Upper lobe of right lung (tissue), 1 donor: ENCODE measurements at regions not wholly inside any gene's neighbourhood (a gene's known extent, or its start where the extent isn't known, plus 50 kb on each side); places are given as distances from the start of the nearest gene placed in this dataset.

Experiments used
- ATAC-seq: fragments of 200-7000 bp; cut with Tn5 transposase; one replicate; pipeline ENCODE4 v1.9.1; 2020; ENCODE audit warnings: mild to moderate bottlenecking, moderate library complexity
- DNase-seq: peaks from one replicate; pipeline ENCODE4 v3.0.0-alpha.2; 2020
- H3K27ac ChIP-seq: fragments of 200-600 bp; one replicate; pipeline ENCODE4 v1.8.0; 2022
- H3K27me3 ChIP-seq: fragments of 200-600 bp; one replicate; pipeline ENCODE4 v1.8.0; 2022; ENCODE audit warnings: mild to moderate bottlenecking
- H3K36me3 ChIP-seq: fragments of 200-600 bp; one replicate; pipeline ENCODE4 v1.8.0; 2022
- H3K4me1 ChIP-seq: fragments of 200-600 bp; one replicate; pipeline ENCODE4 v1.8.0; 2022
- H3K4me3 ChIP-seq: fragments of 200-600 bp; one replicate; pipeline ENCODE4 v1.8.0; 2022; ENCODE audit warnings: mild to moderate bottlenecking
- H3K9me3 ChIP-seq: fragments of 200-600 bp; one replicate; pipeline ENCODE4 v1.8.0; 2022
- intact Hi-C: fragments of 100-400 bp; cut with DNase I; formaldehyde crosslinking; loops from one replicate; pipeline ENCODE4 v1.11.0; 2022
- TF ChIP-seq, protein P1 (sequence below): fragments of 200-600 bp; IDR thresholded peaks from one replicate; pipeline ENCODE4 v1.8.0; 2022; ENCODE audit warnings: antibody characterized with exemption
- donor health status: DM: no; HTN: yes; CAD: no; lungs with severe emphysema.

DNA sequence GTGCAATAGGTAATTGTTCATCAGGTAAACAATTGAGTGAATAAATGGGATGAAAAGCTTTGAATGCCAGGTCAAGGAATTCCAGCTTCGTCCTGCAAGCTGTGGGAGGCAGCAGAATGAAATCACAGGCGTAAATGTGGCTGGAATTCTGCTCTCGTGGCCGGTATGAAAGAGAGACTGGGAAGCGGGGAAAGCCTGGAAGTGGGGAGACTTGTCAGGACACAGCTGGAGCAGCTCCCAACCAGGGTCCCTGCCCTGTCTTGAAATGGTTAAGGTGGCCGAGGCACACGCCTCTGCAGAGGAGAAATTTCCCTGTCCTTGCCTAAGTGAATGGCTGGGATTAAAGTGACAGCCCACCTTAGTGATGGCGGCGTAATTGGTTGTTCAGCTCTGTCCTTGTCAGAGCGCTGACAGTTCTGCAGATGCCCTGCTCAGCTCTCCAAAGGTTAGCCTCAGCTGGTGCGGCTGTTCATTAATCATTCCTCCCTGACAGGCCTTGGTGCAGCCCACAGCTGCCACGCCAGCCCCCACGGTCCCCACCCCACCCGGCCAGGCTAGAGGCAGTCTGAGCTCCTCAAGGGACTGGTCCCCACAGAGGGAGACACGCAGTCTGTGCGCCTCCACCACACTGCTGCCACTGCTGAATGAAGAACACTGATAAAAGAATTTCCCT is 398.3 kb upstream of the POU3F1 start:
- H3K36me3 ChIP-seq = no peaks in the 10 kb centered on the region
- DNase-seq = no peak
- ATAC-seq = no peak

DNA sequence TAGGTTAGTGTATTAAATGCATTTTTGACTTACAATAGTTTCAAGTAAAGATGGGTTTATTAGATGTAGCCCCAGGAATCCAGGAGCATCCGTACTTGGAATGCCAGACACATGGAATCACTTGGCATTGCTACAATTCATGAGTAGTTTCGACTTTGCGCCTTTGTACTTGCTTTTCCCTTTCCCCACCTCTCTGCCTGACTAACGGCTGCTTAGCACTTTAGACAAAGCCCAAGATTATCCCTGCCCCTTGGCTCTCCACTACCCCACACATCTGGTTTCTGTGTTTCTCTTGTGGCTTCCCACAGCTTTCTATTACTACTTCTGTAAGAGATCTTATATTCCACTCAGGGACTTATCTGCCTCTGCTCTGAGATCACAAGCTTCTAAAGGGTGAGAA is 397.7 kb upstream of the POU3F1 start:
- Histone ChIP-seq H3K9me3 (no peaks in the 10 kb centered on the region), H3K36me3 (no peaks in the 10 kb centered on the region), H3K4me3 (no peak overlapping the region), H3K4me1 (no peaks in the 10 kb centered on the region), H3K27me3 (no peaks in the 10 kb centered on the region), H3K27ac (no peak overlapping the region)
- intact Hi-C loops = no loop called here
- TF ChIP-seq, protein P1, sequence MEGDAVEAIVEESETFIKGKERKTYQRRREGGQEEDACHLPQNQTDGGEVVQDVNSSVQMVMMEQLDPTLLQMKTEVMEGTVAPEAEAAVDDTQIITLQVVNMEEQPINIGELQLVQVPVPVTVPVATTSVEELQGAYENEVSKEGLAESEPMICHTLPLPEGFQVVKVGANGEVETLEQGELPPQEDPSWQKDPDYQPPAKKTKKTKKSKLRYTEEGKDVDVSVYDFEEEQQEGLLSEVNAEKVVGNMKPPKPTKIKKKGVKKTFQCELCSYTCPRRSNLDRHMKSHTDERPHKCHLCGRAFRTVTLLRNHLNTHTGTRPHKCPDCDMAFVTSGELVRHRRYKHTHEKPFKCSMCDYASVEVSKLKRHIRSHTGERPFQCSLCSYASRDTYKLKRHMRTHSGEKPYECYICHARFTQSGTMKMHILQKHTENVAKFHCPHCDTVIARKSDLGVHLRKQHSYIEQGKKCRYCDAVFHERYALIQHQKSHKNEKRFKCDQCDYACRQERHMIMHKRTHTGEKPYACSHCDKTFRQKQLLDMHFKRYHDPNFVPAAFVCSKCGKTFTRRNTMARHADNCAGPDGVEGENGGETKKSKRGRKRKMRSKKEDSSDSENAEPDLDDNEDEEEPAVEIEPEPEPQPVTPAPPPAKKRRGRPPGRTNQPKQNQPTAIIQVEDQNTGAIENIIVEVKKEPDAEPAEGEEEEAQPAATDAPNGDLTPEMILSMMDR = no peak
- DNase-seq = no peak
- ATAC-seq = no peak

More for the DNA sequence above, 398.3 kb upstream of the POU3F1 start:
- TF ChIP-seq, protein P1 = no peak
- no peaks in the 10 kb centered on the region for H3K4me1 ChIP-seq
- no peak overlapping the region for H3K27ac ChIP-seq
- intact Hi-C loops = no loop called here
- H3K9me3 ChIP-seq = no peaks in the 10 kb centered on the region
- H3K27me3 ChIP-seq = no peaks in the 10 kb centered on the region
- H3K4me3 ChIP-seq = no peak overlapping the region

DNA sequence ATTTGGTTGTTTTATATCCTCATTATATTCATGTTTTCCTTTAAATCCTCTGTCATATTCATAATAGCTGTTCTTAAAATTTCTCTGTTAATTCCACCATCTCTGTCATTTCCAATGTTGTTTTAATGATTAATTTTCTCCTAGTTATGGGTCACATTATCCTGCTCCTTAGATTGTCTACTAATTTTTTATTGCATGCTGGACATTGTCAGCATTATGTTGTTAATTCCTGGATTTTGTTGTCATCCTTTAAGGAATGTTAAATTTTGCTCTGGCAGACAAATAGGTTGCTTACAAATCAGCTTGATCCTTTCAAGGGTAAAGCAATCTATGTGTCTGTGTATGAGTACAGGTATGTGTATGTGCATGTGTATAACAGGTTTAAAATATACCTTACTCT is 393.8 kb upstream of the POU3F1 start:
- intact Hi-C loops = no loop called here
- no peaks in the 10 kb centered on the region for H3K4me1 ChIP-seq
- ATAC-seq = no peak

DNA sequence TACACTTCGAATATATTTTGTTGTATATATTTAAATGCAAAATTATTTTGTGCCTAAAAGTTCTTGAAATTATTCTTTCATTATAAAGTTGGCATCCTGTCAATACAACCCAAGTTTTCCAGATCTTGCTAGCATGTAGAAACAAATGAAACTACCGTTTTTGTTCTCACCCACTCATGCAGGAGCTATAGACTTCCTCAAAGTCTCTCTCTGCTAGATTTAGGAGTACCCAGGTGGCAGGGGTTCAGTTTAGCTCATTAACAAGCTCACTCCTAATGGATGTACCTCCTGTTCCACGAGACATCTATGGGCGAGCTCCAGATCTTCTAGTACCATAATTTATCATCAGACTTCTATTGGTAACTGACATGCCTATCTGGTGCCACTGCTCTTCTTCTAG is 390.2 kb upstream of the POU3F1 start:
- DNase-seq = no peak
- Histone ChIP-seq H3K27ac (no peak overlapping the region), H3K27me3 (no peaks in the 10 kb centered on the region), H3K4me1 (no peaks in the 10 kb centered on the region), H3K36me3 (no peaks in the 10 kb centered on the region), H3K9me3 (no peaks in the 10 kb centered on the region), H3K4me3 (no peak overlapping the region)
- TF ChIP-seq, protein P1 = no peak
- no peak for ATAC-seq
- intact Hi-C loops = no loop called here

More for the DNA sequence above, 393.8 kb upstream of the POU3F1 start:
- no peak overlapping the region for H3K27ac ChIP-seq
- no peaks in the 10 kb centered on the region for H3K36me3 ChIP-seq
- H3K27me3 ChIP-seq = no peaks in the 10 kb centered on the region
- H3K9me3 ChIP-seq = no peaks in the 10 kb centered on the region
- no peak for DNase-seq
- no peak overlapping the region for H3K4me3 ChIP-seq
- TF ChIP-seq, protein P1 = no peak

DNA sequence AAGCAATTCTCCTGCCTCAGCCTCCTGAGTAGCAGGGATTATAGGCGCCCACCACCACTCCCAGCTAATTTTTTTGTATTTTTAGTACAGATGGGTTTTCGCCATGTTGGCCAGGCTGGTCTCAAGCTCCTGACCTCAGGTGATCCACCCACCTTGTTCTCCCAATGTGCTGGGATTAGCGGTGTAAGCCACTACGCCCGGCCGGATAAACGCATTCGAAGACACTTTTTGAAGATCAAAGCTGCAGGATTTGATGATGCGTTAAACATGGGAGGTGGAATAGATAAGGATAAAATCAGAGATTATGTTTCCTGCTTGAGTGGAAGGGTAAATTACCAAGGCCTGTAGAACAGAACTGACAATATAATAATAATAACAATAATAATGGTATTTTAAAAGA is 389.4 kb upstream of the POU3F1 start:
- Histone ChIP-seq H3K4me3 (no peak overlapping the region), H3K27ac (no peak overlapping the region), H3K36me3 (no peaks in the 10 kb centered on the region), H3K27me3 (no peaks in the 10 kb centered on the region), H3K4me1 (no peaks in the 10 kb centered on the region), H3K9me3 (no peaks in the 10 kb centered on the region)
- TF ChIP-seq, protein P1 = no peak
- intact Hi-C loops = no loop called here
- no peak for ATAC-seq
- no peak for DNase-seq
